ENCODE measurements at regions not wholly inside any gene's neighbourhood (a gene's known extent, or its start where the extent isn't known, plus 50 kb on each side); places are given as distances from the start of the nearest gene placed in this dataset.
A peak's percentile ranks its signal among the peaks of the same experiment; 100 is the strongest.

GRCh38 chr11:111097191-111097590, 148.3 kb upstream of the POU2AF2 start:
- POLR2A ChIA-PET: no interaction called here
- peak overlapping the region in 1 of 2 experiments; percentile 26; a peak in 2 of 4 replicates for H3K4me3 ChIP-seq (ENCODE audit: low read depth in 2 of 2, low read length in 2 of 2)

GRCh38 chr11:111095327-111095726, 150.2 kb upstream of the POU2AF2 start:
- intact Hi-C loops (cut with micrococcal nuclease; ENCODE audit: unreplicated experiment): no loop called here
- H3K4me1 ChIP-seq (ENCODE audit: control insufficient read depth, insufficient read depth, low read length): no peaks in the 10 kb centered on the region
- H3K9me3 ChIP-seq (ENCODE audit: control insufficient read depth, insufficient read depth, low read depth, low read length): no peaks in the 10 kb centered on the region
- in situ Hi-C loops (cut with HindIII; ENCODE audit: low pct_unique_long_range_greater_than_20kb, low sequenced_read_pairs): no loop called here
- DNase-seq (ENCODE audit: low read depth, low spot score) (no peak), ATAC-seq (no peak)
- no peak overlapping the region for H3K4me3 ChIP-seq (ENCODE audit: low read depth in 2 of 2, low read length in 2 of 2)
- H3K36me3 ChIP-seq (ENCODE audit: control insufficient read depth, insufficient read depth, low read length): no peaks in the 10 kb centered on the region
- ChIA-PET POLR2A (no interaction called here), CTCF (no interaction called here)
- no peaks in the 10 kb centered on the region for H3K27me3 ChIP-seq (ENCODE audit: control insufficient read depth, insufficient read depth, low read length)
- BruUV-seq (replicated peaks): no TSS peak
- no peak overlapping the region for H3K27ac ChIP-seq (ENCODE audit: low read length)
- TF ChIP-seq POLR2AphosphoS5 (IDR thresholded peaks at IDR 0.05; ENCODE audit: low read depth, low read length) (no peak), TCF7L2 (IDR thresholded peaks at IDR 0.05; ENCODE audit: low read depth, low read length) (no peak), SIN3A (IDR thresholded peaks at IDR 0.05; ENCODE audit: borderline replicate concordance, insufficient read depth, low read depth, low read length) (no peak), REST (IDR thresholded peaks at IDR 0.05; ENCODE audit: insufficient read depth in 1 of 2, low read depth in 2 of 2, low read length in 1 of 2) (no peak)
- TF ChIP-seq, protein P1, sequence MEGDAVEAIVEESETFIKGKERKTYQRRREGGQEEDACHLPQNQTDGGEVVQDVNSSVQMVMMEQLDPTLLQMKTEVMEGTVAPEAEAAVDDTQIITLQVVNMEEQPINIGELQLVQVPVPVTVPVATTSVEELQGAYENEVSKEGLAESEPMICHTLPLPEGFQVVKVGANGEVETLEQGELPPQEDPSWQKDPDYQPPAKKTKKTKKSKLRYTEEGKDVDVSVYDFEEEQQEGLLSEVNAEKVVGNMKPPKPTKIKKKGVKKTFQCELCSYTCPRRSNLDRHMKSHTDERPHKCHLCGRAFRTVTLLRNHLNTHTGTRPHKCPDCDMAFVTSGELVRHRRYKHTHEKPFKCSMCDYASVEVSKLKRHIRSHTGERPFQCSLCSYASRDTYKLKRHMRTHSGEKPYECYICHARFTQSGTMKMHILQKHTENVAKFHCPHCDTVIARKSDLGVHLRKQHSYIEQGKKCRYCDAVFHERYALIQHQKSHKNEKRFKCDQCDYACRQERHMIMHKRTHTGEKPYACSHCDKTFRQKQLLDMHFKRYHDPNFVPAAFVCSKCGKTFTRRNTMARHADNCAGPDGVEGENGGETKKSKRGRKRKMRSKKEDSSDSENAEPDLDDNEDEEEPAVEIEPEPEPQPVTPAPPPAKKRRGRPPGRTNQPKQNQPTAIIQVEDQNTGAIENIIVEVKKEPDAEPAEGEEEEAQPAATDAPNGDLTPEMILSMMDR (IDR thresholded peaks at IDR 0.05): no peak

More at GRCh38 chr11:111097191-111097590, 148.3 kb upstream of the POU2AF2 start:
- in situ Hi-C loops (cut with HindIII; ENCODE audit: low pct_unique_long_range_greater_than_20kb, low sequenced_read_pairs): no loop called here
- intact Hi-C loops (cut with micrococcal nuclease; ENCODE audit: unreplicated experiment): no loop called here
- no peak for TF ChIP-seq REST (IDR thresholded peaks at IDR 0.05; ENCODE audit: insufficient read depth in 1 of 2, low read depth in 2 of 2, low read length in 1 of 2)
- TF ChIP-seq, protein P1 (IDR thresholded peaks at IDR 0.05): no peak
- no peak for TF ChIP-seq SIN3A (IDR thresholded peaks at IDR 0.05; ENCODE audit: borderline replicate concordance, insufficient read depth, low read depth, low read length)
- no peak for TF ChIP-seq POLR2AphosphoS5 (IDR thresholded peaks at IDR 0.05; ENCODE audit: low read depth, low read length)
- no peak for TF ChIP-seq TCF7L2 (IDR thresholded peaks at IDR 0.05; ENCODE audit: low read depth, low read length)
- CTCF ChIA-PET: no interaction called here
- no peaks in the 10 kb centered on the region for H3K9me3 ChIP-seq (ENCODE audit: control insufficient read depth, insufficient read depth, low read depth, low read length)
- DNase-seq (ENCODE audit: low read depth, low spot score): no peak
- BruUV-seq (replicated peaks): no TSS peak
- no peaks in the 10 kb centered on the region for H3K27me3 ChIP-seq (ENCODE audit: control insufficient read depth, insufficient read depth, low read length)
- no peaks in the 10 kb centered on the region for H3K4me1 ChIP-seq (ENCODE audit: control insufficient read depth, insufficient read depth, low read length)
- no peak overlapping the region for H3K27ac ChIP-seq (ENCODE audit: low read length)
- no peak for ATAC-seq
- H3K36me3 ChIP-seq (ENCODE audit: control insufficient read depth, insufficient read depth, low read length): no peaks in the 10 kb centered on the region
